GM12801 (cell line): ENCODE measurements at regions not wholly inside any gene's neighbourhood (a gene's known extent, or its start where the extent isn't known, plus 50 kb on each side); places are given as distances from the start of the nearest gene placed in this dataset.

Experiments
- CTCF ChIP-seq: IDR thresholded peaks from one replicate; pipeline ENCODE4 v1.5.1; 2011; ENCODE audit warnings: control low read depth; ENCODE audit not compliant: insufficient read length; ENCODE audit errors: extremely low read depth

GRCh38 chr2:59974051-59974766 is 579.2 kb downstream of the BCL11A start:
- TF ChIP-seq CTCF: no peak

- no peak for TF ChIP-seq CTCF
Measured at GRCh38 chr2:59969161-59969560, 584.3 kb downstream of the BCL11A start.

GRCh38 chr2:59968441-59968840 is 585.0 kb downstream of the BCL11A start:
- no peak for TF ChIP-seq CTCF

GRCh38 chr2:59967691-59968090 is 585.8 kb downstream of the BCL11A start:
- no peak for TF ChIP-seq CTCF

- TF ChIP-seq CTCF: no peak
Measured at GRCh38 chr2:59963157-59963556, 590.3 kb downstream of the BCL11A start.

- no peak for TF ChIP-seq CTCF
Measured at GRCh38 chr2:59961746-59962145, 591.7 kb downstream of the BCL11A start.

- no peak for TF ChIP-seq CTCF
Measured at GRCh38 chr2:59959944-59960343, 593.5 kb downstream of the BCL11A start.
